ENCODE measurements at regions not wholly inside any gene's neighbourhood (a gene's known extent, or its start where the extent isn't known, plus 50 kb on each side); places are given as distances from the start of the nearest gene placed in this dataset.

- no TSS peak for BruUV-seq (replicated peaks)
- no peak overlapping the region for H3K4me2 ChIP-seq (ENCODE audit: control insufficient read depth, insufficient read depth)
- POLR2A ChIA-PET: no interaction called here
- RAD21 ChIA-PET (ENCODE audit: unreplicated experiment): no interaction called here
- no peak for FAIRE-seq
- H3K4me3 ChIP-seq: no peak overlapping the region
- intact Hi-C loops (cut with micrococcal nuclease; ENCODE audit: unreplicated experiment): no loop called here
- WGBS (ENCODE audit: insufficient coverage, insufficient replicate concordance, low lambda C conversion rate, missing lambda C conversion rate): 28% methylated on average over 2 of the region's 2 CpGs
- H3K27me3 ChIP-seq (replicated peaks in 1 of 2; ENCODE audit: control insufficient read depth in 2 of 2, insufficient read depth in 2 of 2, low read length in 1 of 2): no peaks in the 10 kb centered on the region
- no peaks in the 10 kb centered on the region for H3K79me2 ChIP-seq (ENCODE audit: control insufficient read depth, insufficient read depth, low read length)
- SMC1A ChIA-PET (ENCODE audit: uncharacterized antibody, unreplicated experiment): no interaction called here
- no peak overlapping the region for H2AFZ ChIP-seq (ENCODE audit: control insufficient read depth, low read depth, low read length)
- H3K4me1 ChIP-seq (ENCODE audit: control insufficient read depth, insufficient read depth, low read length): no peaks in the 10 kb centered on the region
- no peak overlapping the region for H3K9ac ChIP-seq (ENCODE audit: control insufficient read depth, insufficient read depth, low read length)
- H3K9me3 ChIP-seq (replicated peaks; ENCODE audit: control insufficient read depth, insufficient read depth, low read length): no peaks in the 10 kb centered on the region
- no peak for TF ChIP-seq CBX5 (IDR thresholded peaks at IDR 0.05; ENCODE audit: low read depth)
- TF ChIP-seq BACH1 (IDR thresholded peaks at IDR 0.05; ENCODE audit: borderline replicate concordance): no peak
- TF ChIP-seq, protein P1, sequence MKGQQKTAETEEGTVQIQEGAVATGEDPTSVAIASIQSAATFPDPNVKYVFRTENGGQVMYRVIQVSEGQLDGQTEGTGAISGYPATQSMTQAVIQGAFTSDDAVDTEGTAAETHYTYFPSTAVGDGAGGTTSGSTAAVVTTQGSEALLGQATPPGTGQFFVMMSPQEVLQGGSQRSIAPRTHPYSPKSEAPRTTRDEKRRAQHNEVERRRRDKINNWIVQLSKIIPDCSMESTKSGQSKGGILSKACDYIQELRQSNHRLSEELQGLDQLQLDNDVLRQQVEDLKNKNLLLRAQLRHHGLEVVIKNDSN (IDR thresholded peaks at IDR 0.05; ENCODE audit: borderline replicate concordance, extremely low read length, insufficient read depth, low read depth, low read length): no peak
- DNase-seq (ENCODE audit: low read depth, low spot score): no peak
- CTCF ChIA-PET: interaction anchor here (0.6 kb wide), 1 partner anchor 1260 kb away, joined by 3 read pairs; no protein-coding TSS in a partner anchor
- no peak for ATAC-seq
- H4K20me1 ChIP-seq (ENCODE audit: control insufficient read depth, insufficient read depth): no peaks in the 10 kb centered on the region
- in situ Hi-C loops (cut with MboI): no loop called here
- H3K27ac ChIP-seq (ENCODE audit: control insufficient read depth, insufficient read depth): no peak overlapping the region
- no peaks in the 10 kb centered on the region for H3K36me3 ChIP-seq (ENCODE audit: control insufficient read depth in 2 of 2, insufficient read depth in 2 of 2, low read length in 1 of 2)
Observed at GRCh38 chr6:121670511-121670910, 235.1 kb downstream of the GJA1 start.

DNA sequence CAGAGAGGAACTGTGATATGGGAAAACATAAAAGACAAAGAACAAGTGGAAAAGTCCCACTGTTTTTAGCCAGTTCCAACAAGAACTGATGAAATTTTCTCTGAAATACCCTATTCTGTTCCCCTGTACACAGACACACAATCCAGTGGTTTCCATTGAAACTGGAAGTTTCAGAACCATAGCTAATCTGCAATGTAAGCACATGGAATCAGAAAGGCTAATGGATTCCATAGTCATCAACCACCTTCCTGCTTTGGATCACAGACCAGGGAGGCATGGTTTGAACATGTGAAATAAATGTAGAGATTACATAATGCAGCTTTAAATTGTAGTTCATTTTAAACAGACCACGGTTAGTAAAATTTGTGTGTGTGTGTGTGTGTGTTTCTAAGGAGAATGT lies 242.1 kb downstream of the GJA1 start:
- 26% methylated on average over 1 of the region's 1 CpG for WGBS (ENCODE audit: insufficient coverage, insufficient replicate concordance, low lambda C conversion rate, missing lambda C conversion rate)
- no peaks in the 10 kb centered on the region for H3K79me2 ChIP-seq (ENCODE audit: control insufficient read depth, insufficient read depth, low read length)
- no peaks in the 10 kb centered on the region for H3K9me3 ChIP-seq (replicated peaks; ENCODE audit: control insufficient read depth, insufficient read depth, low read length)
- POLR2A ChIA-PET: no interaction called here
- ATAC-seq (no peak), DNase-seq (ENCODE audit: low read depth, low spot score) (no peak), FAIRE-seq (no peak)
- no peak overlapping the region for H3K4me2 ChIP-seq (ENCODE audit: control insufficient read depth, insufficient read depth)
- no peaks in the 10 kb centered on the region for H4K20me1 ChIP-seq (ENCODE audit: control insufficient read depth, insufficient read depth)
- no peaks in the 10 kb centered on the region for H3K36me3 ChIP-seq (ENCODE audit: control insufficient read depth in 2 of 2, insufficient read depth in 2 of 2, low read length in 1 of 2)
- H2AFZ ChIP-seq (ENCODE audit: control insufficient read depth, low read depth, low read length): no peak overlapping the region
- RAD21 ChIA-PET (ENCODE audit: unreplicated experiment): no interaction called here
- BruUV-seq (replicated peaks): no TSS peak
- H3K27ac ChIP-seq (ENCODE audit: control insufficient read depth, insufficient read depth): no peak overlapping the region
- H3K27me3 ChIP-seq (replicated peaks in 1 of 2; ENCODE audit: control insufficient read depth in 2 of 2, insufficient read depth in 2 of 2, low read length in 1 of 2): no peaks in the 10 kb centered on the region
- SMC1A ChIA-PET (ENCODE audit: uncharacterized antibody, unreplicated experiment): no interaction called here
- no peak overlapping the region for H3K4me3 ChIP-seq
- in situ Hi-C loops (cut with MboI) (no loop called here), intact Hi-C loops (cut with micrococcal nuclease; ENCODE audit: unreplicated experiment) (no loop called here)
- CTCF ChIA-PET: no interaction called here
- no peaks in the 10 kb centered on the region for H3K4me1 ChIP-seq (ENCODE audit: control insufficient read depth, insufficient read depth, low read length)
- no peak overlapping the region for H3K9ac ChIP-seq (ENCODE audit: control insufficient read depth, insufficient read depth, low read length)
- TF ChIP-seq IKZF2 (IDR thresholded peaks at IDR 0.05) (no peak), ZBTB33 (IDR thresholded peaks at IDR 0.05) (no peak), NR2C2 (IDR thresholded peaks at IDR 0.05; ENCODE audit: borderline replicate concordance, control insufficient read depth, insufficient read length, low read depth) (no peak), MTA2 (IDR thresholded peaks at IDR 0.05; ENCODE audit: low read depth) (no peak), FOS (IDR thresholded peaks at IDR 0.05; ENCODE audit: borderline replicate concordance, extremely low read depth, insufficient read length) (no peak), ZZZ3 (IDR thresholded peaks at IDR 0.05; ENCODE audit: control insufficient read depth, insufficient read length, low read depth) (no peak), ESRRA (IDR thresholded peaks at IDR 0.05; ENCODE audit: low read length) (no peak), BMI1 (IDR thresholded peaks at IDR 0.05; ENCODE audit: borderline replicate concordance) (no peak)
- TF ChIP-seq, protein P2, sequence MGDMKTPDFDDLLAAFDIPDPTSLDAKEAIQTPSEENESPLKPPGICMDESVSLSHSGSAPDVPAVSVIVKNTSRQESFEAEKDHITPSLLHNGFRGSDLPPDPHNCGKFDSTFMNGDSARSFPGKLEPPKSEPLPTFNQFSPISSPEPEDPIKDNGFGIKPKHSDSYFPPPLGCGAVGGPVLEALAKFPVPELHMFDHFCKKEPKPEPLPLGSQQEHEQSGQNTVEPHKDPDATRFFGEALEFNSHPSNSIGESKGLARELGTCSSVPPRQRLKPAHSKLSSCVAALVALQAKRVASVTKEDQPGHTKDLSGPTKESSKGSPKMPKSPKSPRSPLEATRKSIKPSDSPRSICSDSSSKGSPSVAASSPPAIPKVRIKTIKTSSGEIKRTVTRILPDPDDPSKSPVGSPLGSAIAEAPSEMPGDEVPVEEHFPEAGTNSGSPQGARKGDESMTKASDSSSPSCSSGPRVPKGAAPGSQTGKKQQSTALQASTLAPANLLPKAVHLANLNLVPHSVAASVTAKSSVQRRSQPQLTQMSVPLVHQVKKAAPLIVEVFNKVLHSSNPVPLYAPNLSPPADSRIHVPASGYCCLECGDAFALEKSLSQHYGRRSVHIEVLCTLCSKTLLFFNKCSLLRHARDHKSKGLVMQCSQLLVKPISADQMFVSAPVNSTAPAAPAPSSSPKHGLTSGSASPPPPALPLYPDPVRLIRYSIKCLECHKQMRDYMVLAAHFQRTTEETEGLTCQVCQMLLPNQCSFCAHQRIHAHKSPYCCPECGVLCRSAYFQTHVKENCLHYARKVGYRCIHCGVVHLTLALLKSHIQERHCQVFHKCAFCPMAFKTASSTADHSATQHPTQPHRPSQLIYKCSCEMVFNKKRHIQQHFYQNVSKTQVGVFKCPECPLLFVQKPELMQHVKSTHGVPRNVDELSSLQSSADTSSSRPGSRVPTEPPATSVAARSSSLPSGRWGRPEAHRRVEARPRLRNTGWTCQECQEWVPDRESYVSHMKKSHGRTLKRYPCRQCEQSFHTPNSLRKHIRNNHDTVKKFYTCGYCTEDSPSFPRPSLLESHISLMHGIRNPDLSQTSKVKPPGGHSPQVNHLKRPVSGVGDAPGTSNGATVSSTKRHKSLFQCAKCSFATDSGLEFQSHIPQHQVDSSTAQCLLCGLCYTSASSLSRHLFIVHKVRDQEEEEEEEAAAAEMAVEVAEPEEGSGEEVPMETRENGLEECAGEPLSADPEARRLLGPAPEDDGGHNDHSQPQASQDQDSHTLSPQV (IDR thresholded peaks at IDR 0.05): no peak

Data from GM12878 (cell line).